GM10266 (cell line): ENCODE measurements at regions not wholly inside any gene's neighbourhood (a gene's known extent, or its start where the extent isn't known, plus 50 kb on each side); places are given as distances from the start of the nearest gene placed in this dataset.

Experiments
- DNase-seq: peaks from one replicate; pipeline ENCODE4 v3.0.0; 2012; ENCODE audit errors: extremely low spot score
- CTCF ChIP-seq: IDR thresholded peaks from 2 replicates; pipeline ENCODE4 v1.5.1; 2012; ENCODE audit warnings: mild to moderate bottlenecking, low read depth; ENCODE audit not compliant: control insufficient read depth, insufficient read depth; ENCODE audit errors: missing control alignments

- TF ChIP-seq CTCF: no peak
Observed at GRCh38 chr13:107580741-107581412, 634.5 kb downstream of the LIG4 start.

GRCh38 chr13:107576430-107576829 lies 638.9 kb downstream of the LIG4 start:
- no peak for DNase-seq
- TF ChIP-seq CTCF: no peak

More at GRCh38 chr13:107580741-107581412, 634.5 kb downstream of the LIG4 start:
- no peak for DNase-seq

- no peak for DNase-seq
- TF ChIP-seq CTCF: no peak
Observed at GRCh38 chr13:107574517-107575210, 640.7 kb downstream of the LIG4 start.

- DNase-seq: no peak
- no peak for TF ChIP-seq CTCF
Observed at GRCh38 chr13:107573184-107573583, 642.2 kb downstream of the LIG4 start.

GRCh38 chr13:107572156-107572555 lies 643.2 kb downstream of the LIG4 start:
- TF ChIP-seq CTCF: no peak
- no peak for DNase-seq

- TF ChIP-seq CTCF: no peak
- no peak for DNase-seq
Observed at GRCh38 chr13:107568181-107568580, 647.2 kb downstream of the LIG4 start.
